D721Med (cell line): ENCODE measurements at regions not wholly inside any gene's neighbourhood (a gene's known extent, or its start where the extent isn't known, plus 50 kb on each side); places are given as distances from the start of the nearest gene placed in this dataset.

ENCODE experiments used
- DNase-seq: peaks from one replicate; pipeline ENCODE4 v3.0.0; 2011; ENCODE audit warnings: low spot score; ENCODE audit not compliant: insufficient read length
- FAIRE-seq: peaks from 2 replicates; lab custom pipeline; 2011; peaks lifted over from hg19 to GRCh38; lab: Jason Lieb, UNC
- TF ChIP-seq, protein P1 (sequence below): IDR thresholded peaks from 2 replicates; pipeline ENCODE4 v1.5.1; 2012; ENCODE audit warnings: mild to moderate bottlenecking, control low read depth; ENCODE audit not compliant: insufficient read depth; ENCODE audit errors: missing control alignments

DNA sequence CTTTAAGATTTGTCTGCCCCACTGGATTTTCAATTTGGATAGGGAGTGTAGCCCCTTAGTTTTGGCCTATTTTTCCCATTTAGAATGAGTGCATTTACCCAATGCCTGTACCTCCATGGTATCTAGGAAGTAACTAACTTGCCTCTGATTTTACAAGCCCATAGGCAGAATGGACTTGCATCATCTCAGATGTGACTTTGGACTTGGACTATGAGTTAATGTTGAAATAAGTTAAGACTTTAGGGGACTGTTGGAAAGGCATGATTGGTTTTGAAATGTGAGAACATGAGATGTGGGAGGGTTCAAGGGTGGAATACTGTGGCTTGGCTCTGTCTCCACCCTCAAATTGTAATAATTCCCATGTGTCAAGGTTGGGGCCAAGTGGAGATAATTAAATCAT is 2480.2 kb downstream of the PCDH7 start:
- TF ChIP-seq, protein P1, sequence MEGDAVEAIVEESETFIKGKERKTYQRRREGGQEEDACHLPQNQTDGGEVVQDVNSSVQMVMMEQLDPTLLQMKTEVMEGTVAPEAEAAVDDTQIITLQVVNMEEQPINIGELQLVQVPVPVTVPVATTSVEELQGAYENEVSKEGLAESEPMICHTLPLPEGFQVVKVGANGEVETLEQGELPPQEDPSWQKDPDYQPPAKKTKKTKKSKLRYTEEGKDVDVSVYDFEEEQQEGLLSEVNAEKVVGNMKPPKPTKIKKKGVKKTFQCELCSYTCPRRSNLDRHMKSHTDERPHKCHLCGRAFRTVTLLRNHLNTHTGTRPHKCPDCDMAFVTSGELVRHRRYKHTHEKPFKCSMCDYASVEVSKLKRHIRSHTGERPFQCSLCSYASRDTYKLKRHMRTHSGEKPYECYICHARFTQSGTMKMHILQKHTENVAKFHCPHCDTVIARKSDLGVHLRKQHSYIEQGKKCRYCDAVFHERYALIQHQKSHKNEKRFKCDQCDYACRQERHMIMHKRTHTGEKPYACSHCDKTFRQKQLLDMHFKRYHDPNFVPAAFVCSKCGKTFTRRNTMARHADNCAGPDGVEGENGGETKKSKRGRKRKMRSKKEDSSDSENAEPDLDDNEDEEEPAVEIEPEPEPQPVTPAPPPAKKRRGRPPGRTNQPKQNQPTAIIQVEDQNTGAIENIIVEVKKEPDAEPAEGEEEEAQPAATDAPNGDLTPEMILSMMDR, result no peak
- no peak for DNase-seq
- FAIRE-seq, result no peak

DNA sequence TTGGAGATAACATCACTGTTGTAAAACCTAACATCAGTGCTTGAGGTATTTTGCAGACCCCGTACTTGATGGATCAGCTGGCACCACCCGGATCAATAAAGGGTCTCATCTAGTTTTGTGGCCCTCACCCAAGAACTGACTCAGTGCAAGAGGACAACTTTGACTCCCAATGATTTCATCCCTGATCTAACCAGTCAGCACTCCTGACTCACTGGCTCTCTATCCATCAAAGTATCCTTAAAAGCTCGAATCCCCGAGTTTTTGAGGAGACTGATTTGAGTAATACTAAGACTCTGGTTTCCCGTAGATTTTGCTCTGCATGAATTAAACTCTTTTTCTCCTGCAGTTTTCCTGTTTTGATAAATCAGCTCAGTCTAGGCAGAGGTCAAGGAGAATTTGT is 2498.1 kb downstream of the PCDH7 start:
- DNase-seq, result no peak
- TF ChIP-seq, protein P1, result no peak
- no peak for FAIRE-seq

DNA sequence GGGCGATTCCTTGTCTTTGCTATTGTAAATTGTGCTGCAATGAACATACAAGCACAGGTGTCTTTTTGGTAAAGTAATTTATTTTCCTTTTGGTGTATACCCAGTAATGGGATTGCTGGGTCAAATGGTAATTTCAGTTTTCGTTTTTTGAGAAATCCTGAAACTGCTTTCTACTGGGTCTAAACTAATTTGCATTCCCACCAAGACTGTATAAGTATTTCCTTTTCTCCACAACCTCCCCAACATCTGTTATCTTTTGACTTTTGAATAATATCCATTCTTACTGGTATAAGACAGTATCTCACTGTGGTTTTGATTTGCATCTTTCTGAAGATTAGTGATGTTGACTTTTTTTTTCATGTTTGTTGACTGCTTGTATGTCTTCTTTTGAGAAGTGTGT is 2506.0 kb downstream of the PCDH7 start:
- DNase-seq, result no peak
- FAIRE-seq, result no peak
- TF ChIP-seq, protein P1, result no peak

DNA sequence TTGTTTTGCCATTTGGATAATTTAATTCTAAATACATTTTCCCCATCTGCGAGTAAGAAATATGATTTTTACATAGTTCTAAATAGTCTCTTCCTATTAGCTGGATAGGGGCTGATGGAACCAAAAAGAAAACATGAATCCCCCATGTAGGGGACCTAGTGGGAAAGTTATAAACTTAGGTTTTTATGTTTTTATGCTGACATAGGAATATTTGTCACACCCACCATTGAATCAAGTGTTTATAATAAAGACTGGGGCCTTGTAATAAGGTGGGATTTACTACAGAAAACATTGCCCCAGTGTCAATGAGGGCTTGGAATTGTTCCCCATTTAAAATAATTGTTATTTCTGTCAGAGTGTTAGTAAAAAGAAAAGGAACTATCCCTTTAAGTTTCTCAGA is 2506.6 kb downstream of the PCDH7 start:
- no peak for DNase-seq
- FAIRE-seq, result no peak
- TF ChIP-seq, protein P1, result no peak

DNA sequence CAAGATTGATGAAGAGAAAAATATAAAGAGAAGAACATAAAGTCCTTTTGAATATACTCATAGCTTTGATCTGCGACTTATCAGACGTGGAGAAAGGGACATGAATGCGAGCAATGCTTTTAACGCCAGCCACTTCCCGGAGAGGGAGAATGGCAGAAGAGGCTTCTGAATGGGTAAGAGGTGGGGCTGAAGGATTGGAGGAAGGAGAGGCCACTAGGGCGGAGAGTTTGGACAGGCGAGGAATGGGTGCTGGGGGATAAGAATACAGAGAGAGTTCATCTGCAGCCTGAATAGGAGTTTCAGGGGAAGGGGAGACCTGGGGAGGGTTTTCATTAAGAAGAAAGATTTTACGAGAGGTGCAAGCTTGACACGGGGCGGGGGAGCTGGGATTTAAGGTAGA is 2534.9 kb downstream of the PCDH7 start:
- DNase-seq (no peak), FAIRE-seq (no peak)
- TF ChIP-seq, protein P1, result no peak

DNA sequence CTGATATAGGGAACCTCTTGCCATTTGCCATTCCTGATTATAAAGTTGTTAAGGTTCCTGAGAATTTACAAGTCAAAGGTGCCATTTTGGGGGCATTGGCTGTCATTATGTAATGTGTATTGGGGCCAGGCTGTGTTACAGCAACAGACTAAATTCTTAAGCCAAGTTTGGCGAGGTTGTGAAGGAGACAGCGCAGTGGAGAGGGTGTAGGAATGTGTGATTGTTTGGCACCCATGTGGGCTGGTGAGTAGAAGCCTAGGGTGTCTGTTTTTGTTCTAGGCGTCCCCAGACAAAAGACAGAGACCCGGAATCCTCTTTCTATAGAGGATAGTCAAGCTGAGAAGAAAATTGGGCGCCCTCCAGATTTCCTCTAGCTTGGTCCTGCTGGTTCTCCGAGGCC is 2535.3 kb downstream of the PCDH7 start:
- no peak for FAIRE-seq
- DNase-seq, result no peak
- TF ChIP-seq, protein P1, result no peak

DNA sequence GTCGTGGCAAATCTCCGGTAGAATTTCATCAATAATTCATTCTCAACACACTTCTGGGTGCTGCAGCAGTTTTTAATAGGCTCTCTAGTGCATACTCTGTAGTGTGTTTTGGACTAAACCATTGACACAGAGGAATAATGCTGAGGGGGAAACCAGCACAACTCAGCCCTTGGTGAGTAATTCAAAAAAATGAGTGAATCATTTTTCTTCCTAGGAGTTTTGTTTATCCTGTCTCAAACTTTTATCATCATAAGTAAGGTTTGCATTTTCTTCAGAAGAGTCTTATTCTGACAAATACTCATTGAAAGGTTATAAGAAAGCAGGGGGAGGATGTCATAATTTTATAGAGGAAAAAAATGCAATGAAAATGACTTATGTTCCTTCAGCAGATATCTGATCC is 2542.7 kb downstream of the PCDH7 start:
- TF ChIP-seq, protein P1, result no peak
- DNase-seq (no peak), FAIRE-seq (no peak)
